IMR-90 (cell line): ENCODE measurements at regions not wholly inside any gene's neighbourhood (a gene's known extent, or its start where the extent isn't known, plus 50 kb on each side); places are given as distances from the start of the nearest gene placed in this dataset.

Source experiments
- CEBPB ChIP-seq: IDR thresholded peaks from 2 replicates; pipeline ENCODE4 v1.6.1; 2012; ENCODE audit warnings: low read depth, low read length, improper control_type of control experiment
- USF2 ChIP-seq: fragments of 150-350 bp; IDR thresholded peaks from 2 replicates; pipeline ENCODE4 v1.6.1; 2017; ENCODE audit warnings: mild to moderate bottlenecking, antibody characterized with exemption, low read length, low read depth

GRCh38 chr2:114049280-114049679 lies 159.4 kb downstream of the ACTR3 start:
- TF ChIP-seq CEBPB (no peak), USF2 (no peak)
